Endothelial cell (in vitro differentiated cells): ENCODE measurements at regions not wholly inside any gene's neighbourhood (a gene's known extent, or its start where the extent isn't known, plus 50 kb on each side); places are given as distances from the start of the nearest gene placed in this dataset.
"Not testable (repeated sequence)": the region's sequence is repeated elsewhere in the genome, so short reads cannot be mapped to it uniquely, and the experiment has no call there.

ENCODE experiments used
- DNase-seq: peaks from one replicate; pipeline ENCODE4 v3.0.0; 2021; ENCODE audit warnings: low spot score
- H3K27ac Mint-ChIP-seq: one replicate; pipeline ENCODE4 v1.8.0; 2021; ENCODE audit warnings: mixed read lengths, inconsistent platforms; ENCODE audit not compliant: unreplicated experiment
- H3K27me3 Mint-ChIP-seq: one replicate; pipeline ENCODE4 v1.8.0; 2021; ENCODE audit warnings: mild to moderate bottlenecking, moderate library complexity, mixed read lengths, inconsistent platforms; ENCODE audit not compliant: unreplicated experiment
- H3K36me3 Mint-ChIP-seq: one replicate; pipeline ENCODE4 v1.8.0; 2021; ENCODE audit warnings: mild to moderate bottlenecking, low read depth, mixed read lengths, inconsistent platforms; ENCODE audit not compliant: unreplicated experiment
- H3K4me1 Mint-ChIP-seq: one replicate; pipeline ENCODE4 v1.8.0; 2021; ENCODE audit warnings: mild to moderate bottlenecking, mixed read lengths, inconsistent platforms; ENCODE audit not compliant: unreplicated experiment
- H3K4me3 Mint-ChIP-seq: one replicate; pipeline ENCODE4 v1.8.0; 2021; ENCODE audit warnings: mild to moderate bottlenecking, mixed read lengths, inconsistent platforms; ENCODE audit not compliant: unreplicated experiment
- H3K9me3 Mint-ChIP-seq: one replicate; pipeline ENCODE4 v1.8.0; 2021; ENCODE audit warnings: mixed read lengths, inconsistent platforms; ENCODE audit not compliant: unreplicated experiment
- TF ChIP-seq, protein P1 (sequence below): fragments of 200-600 bp; sonication (generic); IDR thresholded peaks from one replicate; pipeline ENCODE4 v1.5.0; 2021; ENCODE audit warnings: antibody characterized with exemption; ENCODE audit not compliant: unreplicated experiment

DNA sequence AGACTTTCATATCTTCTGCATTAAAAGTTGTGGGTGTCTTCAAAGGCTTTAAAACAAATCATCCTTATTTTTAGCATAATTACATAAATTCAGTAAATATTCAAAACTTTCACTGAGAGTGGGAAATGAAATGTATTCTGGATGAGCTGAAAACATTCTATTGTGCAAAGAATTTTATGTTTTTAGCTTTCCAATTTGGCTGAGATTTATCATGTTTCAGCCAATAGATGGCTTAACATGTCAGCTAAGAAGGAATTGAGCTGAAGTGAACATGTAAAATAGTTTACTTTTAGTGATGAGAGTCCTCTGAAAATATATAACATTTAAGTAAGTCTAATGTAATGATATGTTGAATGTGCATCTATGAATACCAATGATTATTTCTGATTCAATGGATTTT lies 213.5 kb upstream of the GIMD1 start:
- Mint-ChIP-seq H3K27me3 (no peaks in the 10 kb centered on the region), H3K4me1 (no peaks in the 10 kb centered on the region), H3K36me3 (no peaks in the 10 kb centered on the region), H3K27ac (no peak overlapping the region), H3K4me3 (no peak overlapping the region), H3K9me3 (no peaks in the 10 kb centered on the region)
- no peak for DNase-seq
- TF ChIP-seq, protein P1, sequence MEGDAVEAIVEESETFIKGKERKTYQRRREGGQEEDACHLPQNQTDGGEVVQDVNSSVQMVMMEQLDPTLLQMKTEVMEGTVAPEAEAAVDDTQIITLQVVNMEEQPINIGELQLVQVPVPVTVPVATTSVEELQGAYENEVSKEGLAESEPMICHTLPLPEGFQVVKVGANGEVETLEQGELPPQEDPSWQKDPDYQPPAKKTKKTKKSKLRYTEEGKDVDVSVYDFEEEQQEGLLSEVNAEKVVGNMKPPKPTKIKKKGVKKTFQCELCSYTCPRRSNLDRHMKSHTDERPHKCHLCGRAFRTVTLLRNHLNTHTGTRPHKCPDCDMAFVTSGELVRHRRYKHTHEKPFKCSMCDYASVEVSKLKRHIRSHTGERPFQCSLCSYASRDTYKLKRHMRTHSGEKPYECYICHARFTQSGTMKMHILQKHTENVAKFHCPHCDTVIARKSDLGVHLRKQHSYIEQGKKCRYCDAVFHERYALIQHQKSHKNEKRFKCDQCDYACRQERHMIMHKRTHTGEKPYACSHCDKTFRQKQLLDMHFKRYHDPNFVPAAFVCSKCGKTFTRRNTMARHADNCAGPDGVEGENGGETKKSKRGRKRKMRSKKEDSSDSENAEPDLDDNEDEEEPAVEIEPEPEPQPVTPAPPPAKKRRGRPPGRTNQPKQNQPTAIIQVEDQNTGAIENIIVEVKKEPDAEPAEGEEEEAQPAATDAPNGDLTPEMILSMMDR = no peak

- TF ChIP-seq, protein P1 = no peak
- H3K27ac Mint-ChIP-seq = no peak overlapping the region
- DNase-seq = no peak
- H3K9me3 Mint-ChIP-seq = no peaks in the 10 kb centered on the region
- H3K4me1 Mint-ChIP-seq = no peaks in the 10 kb centered on the region
- H3K27me3 Mint-ChIP-seq = no peaks in the 10 kb centered on the region
- H3K4me3 Mint-ChIP-seq = no peak overlapping the region
- H3K36me3 Mint-ChIP-seq = no peaks in the 10 kb centered on the region
These were observed 210.7 kb upstream of the GIMD1 start for GRCh38 chr4:106579236-106579635.

GRCh38 chr4:106569146-106570031 lies 200.8 kb upstream of the GIMD1 start:
- TF ChIP-seq, protein P1 = no peak
- peaks cover 8% of the 10 kb centered on the region for H3K4me1 Mint-ChIP-seq
- DNase-seq = no peak
- H3K4me3 Mint-ChIP-seq = no peak overlapping the region
- H3K27me3 Mint-ChIP-seq = no peaks in the 10 kb centered on the region
- H3K36me3 Mint-ChIP-seq = no peaks in the 10 kb centered on the region
- H3K9me3 Mint-ChIP-seq = no peaks in the 10 kb centered on the region
- H3K27ac Mint-ChIP-seq = no peak overlapping the region

DNA sequence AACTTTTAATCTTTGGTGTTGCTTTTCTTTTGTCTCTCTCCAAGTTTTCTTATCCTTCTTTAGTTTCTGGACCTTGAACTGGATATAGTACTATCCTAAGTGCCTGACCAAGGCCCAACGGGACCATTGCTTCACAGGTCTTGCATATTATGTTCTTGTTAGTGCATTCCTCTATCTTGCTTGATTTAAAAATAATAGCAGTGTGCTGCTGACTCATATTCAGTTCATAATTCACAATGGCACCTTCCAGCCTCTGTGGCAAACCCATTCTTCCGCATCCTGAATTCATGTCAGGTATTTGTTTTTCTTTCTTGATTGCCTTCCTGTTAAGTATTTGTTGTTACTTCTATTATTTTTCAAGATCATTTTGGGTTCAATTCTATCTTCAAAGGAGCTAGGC lies 197.1 kb upstream of the GIMD1 start:
- no peaks in the 10 kb centered on the region for H3K36me3 Mint-ChIP-seq

DNA sequence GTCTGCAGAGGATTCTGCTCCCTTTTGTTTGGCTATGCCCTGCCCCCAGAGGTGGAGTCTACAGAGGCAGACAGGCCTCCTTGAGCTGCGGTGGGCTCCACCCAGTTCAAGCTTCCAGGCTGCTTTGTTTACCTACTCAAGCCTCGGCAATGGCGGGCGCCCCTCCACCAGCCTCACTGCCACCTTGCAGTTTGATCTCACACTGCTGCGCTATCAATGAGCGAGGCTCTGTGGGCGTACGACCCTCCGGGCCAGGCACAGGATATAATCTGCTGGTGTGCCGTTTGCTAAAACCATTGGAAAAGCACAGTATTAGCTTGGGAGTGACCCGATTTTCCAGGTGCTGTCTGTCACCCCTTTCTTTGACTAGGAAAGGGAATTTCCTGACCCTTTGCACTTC lies 195.1 kb upstream of the GIMD1 start:
- H3K4me3 Mint-ChIP-seq, H3K4me1 Mint-ChIP-seq, H3K27me3 Mint-ChIP-seq, H3K27ac Mint-ChIP-seq, H3K9me3 Mint-ChIP-seq, DNase-seq, H3K36me3 Mint-ChIP-seq: not testable (repeated sequence)

More for the DNA sequence above, 197.1 kb upstream of the GIMD1 start:
- no peaks in the 10 kb centered on the region for H3K9me3 Mint-ChIP-seq
- peaks cover 8% of the 10 kb centered on the region for H3K4me1 Mint-ChIP-seq
- DNase-seq = no peak
- no peak overlapping the region for H3K4me3 Mint-ChIP-seq
- no peak overlapping the region for H3K27ac Mint-ChIP-seq
- no peaks in the 10 kb centered on the region for H3K27me3 Mint-ChIP-seq
- TF ChIP-seq, protein P1 = no peak
